Left renal cortex interstitium (tissue), 4 donors: ENCODE measurements at regions not wholly inside any gene's neighbourhood (a gene's known extent, or its start where the extent isn't known, plus 50 kb on each side); places are given as distances from the start of the nearest gene placed in this dataset.

ENCODE experiments used
- DNase-seq, 4 donors: peaks; one replicate each; pipeline ENCODE4 v3.0.0-alpha.2; 2013; ENCODE audit warnings: low read depth in 4 of 4, low spot score in 2 of 4, missing footprints in 1 of 4

- DNase-seq: no peak
Measured at GRCh38 chr2:8571792-8572499, 109.9 kb upstream of the ID2 start.

GRCh38 chr2:8572712-8573233, 109.1 kb upstream of the ID2 start:
- no peak for DNase-seq

GRCh38 chr2:8573234-8573941, 108.5 kb upstream of the ID2 start:
- peak in 1 of 4 donors; percentile 46 for DNase-seq

- DNase-seq: no peak
Measured at GRCh38 chr2:8573942-8574195, 108.0 kb upstream of the ID2 start.

- DNase-seq: no peak
Measured at GRCh38 chr2:8574196-8575037, 107.4 kb upstream of the ID2 start.

- no peak for DNase-seq
Measured at GRCh38 chr2:8575038-8575833, 106.6 kb upstream of the ID2 start.

- DNase-seq: no peak
Measured at GRCh38 chr2:8575834-8576423, 105.9 kb upstream of the ID2 start.

- no peak for DNase-seq
Measured at GRCh38 chr2:8576525-8577167, 105.2 kb upstream of the ID2 start.

- DNase-seq: no peak
Measured at GRCh38 chr2:8577573-8577972, 104.3 kb upstream of the ID2 start.

- no peak for DNase-seq
Measured at GRCh38 chr2:8578335-8579244, 103.3 kb upstream of the ID2 start.

- DNase-seq: no peak
Measured at GRCh38 chr2:8579485-8580085, 102.3 kb upstream of the ID2 start.

GRCh38 chr2:8580316-8581233, 101.3 kb upstream of the ID2 start:
- DNase-seq: no peak

GRCh38 chr2:8581234-8581561, 100.7 kb upstream of the ID2 start:
- DNase-seq: no peak

GRCh38 chr2:8581601-8582041, 100.2 kb upstream of the ID2 start:
- no peak for DNase-seq

GRCh38 chr2:8582191-8582590, 99.7 kb upstream of the ID2 start:
- DNase-seq: no peak

- DNase-seq: no peak
Measured at GRCh38 chr2:8582651-8583399, 99.0 kb upstream of the ID2 start.
